ENCODE measurements at regions not wholly inside any gene's neighbourhood (a gene's known extent, or its start where the extent isn't known, plus 50 kb on each side); places are given as distances from the start of the nearest gene placed in this dataset.

GRCh38 chr1:193856261-193856660, 669.8 kb upstream of the B3GALT2 start:
- TF ChIP-seq GATA2 (IDR thresholded peaks at IDR 0.05; ENCODE audit: low read depth, low read length) (no peak), GATA3 (IDR thresholded peaks at IDR 0.05; ENCODE audit: low read depth, low read length) (no peak)
